ENCODE measurements at regions not wholly inside any gene's neighbourhood (a gene's known extent, or its start where the extent isn't known, plus 50 kb on each side); places are given as distances from the start of the nearest gene placed in this dataset.

DNA sequence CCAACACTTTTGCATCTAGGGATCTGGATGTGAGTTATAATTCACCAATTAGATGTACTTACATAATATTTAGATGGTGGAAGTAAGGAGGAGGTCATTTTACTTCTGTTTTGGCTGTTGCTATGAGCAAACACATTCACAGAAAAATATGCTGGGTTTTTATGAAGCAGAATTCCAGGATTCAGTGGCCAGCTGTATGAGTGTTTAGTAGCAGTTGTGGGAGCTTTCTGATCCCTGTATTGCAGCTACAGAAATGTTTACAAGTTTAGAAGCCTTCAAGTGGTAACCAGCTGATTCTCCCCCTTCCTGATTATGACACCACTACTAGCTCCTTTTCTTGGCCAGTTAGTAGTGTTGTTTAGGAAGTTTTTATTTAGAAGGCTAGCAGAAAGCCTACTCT, 177.0 kb downstream of the TENT5A start:
- no peak for DNase-seq (ENCODE audit: low spot score)
- Histone ChIP-seq H3K27me3 (ENCODE audit: insufficient read depth) (no peaks in the 10 kb centered on the region), H3K36me3 (ENCODE audit: insufficient read depth) (no peaks in the 10 kb centered on the region), H4K20me1 (replicated peaks; ENCODE audit: insufficient read depth) (no peaks in the 10 kb centered on the region), H3K79me2 (replicated peaks; ENCODE audit: insufficient read depth) (no peaks in the 10 kb centered on the region), H2AFZ (no peak overlapping the region), H3K4me2 (no peak overlapping the region), H3K27ac (ENCODE audit: low read depth) (no peak overlapping the region), H3K9me2 (ENCODE audit: insufficient read depth) (peaks cover 6% of the 10 kb centered on the region; the same call in 1 of the 2 replicates), H3K4me1 (ENCODE audit: insufficient read depth) (no peaks in the 10 kb centered on the region), H3K4me3 (no peak overlapping the region), H3F3A (replicated peaks; ENCODE audit: low read depth) (no peaks in the 10 kb centered on the region)
- Mint-ChIP-seq H3K36me3 (ENCODE audit: low read depth) (no peaks in the 10 kb centered on the region), H3K27me3 (ENCODE audit: insufficient read depth, low read depth, poor library complexity) (no peaks in the 10 kb centered on the region), H3K4me3 (no peak overlapping the region), H3K27ac (no peak overlapping the region), H3K9me3 (no peaks in the 10 kb centered on the region), H3K4me1 (no peaks in the 10 kb centered on the region)
- no peak for ATAC-seq
- TF ChIP-seq JUNB (IDR thresholded peaks at IDR 0.05; ENCODE audit: unreplicated experiment) (no peak), EZH2phosphoT487 (IDR thresholded peaks at IDR 0.05; ENCODE audit: unreplicated experiment) (no peak), EZH2 (IDR thresholded peaks at IDR 0.05; ENCODE audit: low read depth, unreplicated experiment) (no peak), ZNF114 (CRISPR knock-in tag; IDR thresholded peaks at IDR 0.05) (no peak), CREB1 (CRISPR knock-in tag; IDR thresholded peaks at IDR 0.05; ENCODE audit: low read depth) (no peak)
- TF ChIP-seq, protein P1, sequence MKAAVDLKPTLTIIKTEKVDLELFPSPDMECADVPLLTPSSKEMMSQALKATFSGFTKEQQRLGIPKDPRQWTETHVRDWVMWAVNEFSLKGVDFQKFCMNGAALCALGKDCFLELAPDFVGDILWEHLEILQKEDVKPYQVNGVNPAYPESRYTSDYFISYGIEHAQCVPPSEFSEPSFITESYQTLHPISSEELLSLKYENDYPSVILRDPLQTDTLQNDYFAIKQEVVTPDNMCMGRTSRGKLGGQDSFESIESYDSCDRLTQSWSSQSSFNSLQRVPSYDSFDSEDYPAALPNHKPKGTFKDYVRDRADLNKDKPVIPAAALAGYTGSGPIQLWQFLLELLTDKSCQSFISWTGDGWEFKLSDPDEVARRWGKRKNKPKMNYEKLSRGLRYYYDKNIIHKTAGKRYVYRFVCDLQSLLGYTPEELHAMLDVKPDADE (IDR thresholded peaks at IDR 0.05) = no peak
- TF ChIP-seq, protein P2, sequence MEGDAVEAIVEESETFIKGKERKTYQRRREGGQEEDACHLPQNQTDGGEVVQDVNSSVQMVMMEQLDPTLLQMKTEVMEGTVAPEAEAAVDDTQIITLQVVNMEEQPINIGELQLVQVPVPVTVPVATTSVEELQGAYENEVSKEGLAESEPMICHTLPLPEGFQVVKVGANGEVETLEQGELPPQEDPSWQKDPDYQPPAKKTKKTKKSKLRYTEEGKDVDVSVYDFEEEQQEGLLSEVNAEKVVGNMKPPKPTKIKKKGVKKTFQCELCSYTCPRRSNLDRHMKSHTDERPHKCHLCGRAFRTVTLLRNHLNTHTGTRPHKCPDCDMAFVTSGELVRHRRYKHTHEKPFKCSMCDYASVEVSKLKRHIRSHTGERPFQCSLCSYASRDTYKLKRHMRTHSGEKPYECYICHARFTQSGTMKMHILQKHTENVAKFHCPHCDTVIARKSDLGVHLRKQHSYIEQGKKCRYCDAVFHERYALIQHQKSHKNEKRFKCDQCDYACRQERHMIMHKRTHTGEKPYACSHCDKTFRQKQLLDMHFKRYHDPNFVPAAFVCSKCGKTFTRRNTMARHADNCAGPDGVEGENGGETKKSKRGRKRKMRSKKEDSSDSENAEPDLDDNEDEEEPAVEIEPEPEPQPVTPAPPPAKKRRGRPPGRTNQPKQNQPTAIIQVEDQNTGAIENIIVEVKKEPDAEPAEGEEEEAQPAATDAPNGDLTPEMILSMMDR (conservative IDR thresholded peaks at IDR 0.05; ENCODE audit: low read depth in 2 of 2) = no peak
- TF ChIP-seq, protein P3, sequence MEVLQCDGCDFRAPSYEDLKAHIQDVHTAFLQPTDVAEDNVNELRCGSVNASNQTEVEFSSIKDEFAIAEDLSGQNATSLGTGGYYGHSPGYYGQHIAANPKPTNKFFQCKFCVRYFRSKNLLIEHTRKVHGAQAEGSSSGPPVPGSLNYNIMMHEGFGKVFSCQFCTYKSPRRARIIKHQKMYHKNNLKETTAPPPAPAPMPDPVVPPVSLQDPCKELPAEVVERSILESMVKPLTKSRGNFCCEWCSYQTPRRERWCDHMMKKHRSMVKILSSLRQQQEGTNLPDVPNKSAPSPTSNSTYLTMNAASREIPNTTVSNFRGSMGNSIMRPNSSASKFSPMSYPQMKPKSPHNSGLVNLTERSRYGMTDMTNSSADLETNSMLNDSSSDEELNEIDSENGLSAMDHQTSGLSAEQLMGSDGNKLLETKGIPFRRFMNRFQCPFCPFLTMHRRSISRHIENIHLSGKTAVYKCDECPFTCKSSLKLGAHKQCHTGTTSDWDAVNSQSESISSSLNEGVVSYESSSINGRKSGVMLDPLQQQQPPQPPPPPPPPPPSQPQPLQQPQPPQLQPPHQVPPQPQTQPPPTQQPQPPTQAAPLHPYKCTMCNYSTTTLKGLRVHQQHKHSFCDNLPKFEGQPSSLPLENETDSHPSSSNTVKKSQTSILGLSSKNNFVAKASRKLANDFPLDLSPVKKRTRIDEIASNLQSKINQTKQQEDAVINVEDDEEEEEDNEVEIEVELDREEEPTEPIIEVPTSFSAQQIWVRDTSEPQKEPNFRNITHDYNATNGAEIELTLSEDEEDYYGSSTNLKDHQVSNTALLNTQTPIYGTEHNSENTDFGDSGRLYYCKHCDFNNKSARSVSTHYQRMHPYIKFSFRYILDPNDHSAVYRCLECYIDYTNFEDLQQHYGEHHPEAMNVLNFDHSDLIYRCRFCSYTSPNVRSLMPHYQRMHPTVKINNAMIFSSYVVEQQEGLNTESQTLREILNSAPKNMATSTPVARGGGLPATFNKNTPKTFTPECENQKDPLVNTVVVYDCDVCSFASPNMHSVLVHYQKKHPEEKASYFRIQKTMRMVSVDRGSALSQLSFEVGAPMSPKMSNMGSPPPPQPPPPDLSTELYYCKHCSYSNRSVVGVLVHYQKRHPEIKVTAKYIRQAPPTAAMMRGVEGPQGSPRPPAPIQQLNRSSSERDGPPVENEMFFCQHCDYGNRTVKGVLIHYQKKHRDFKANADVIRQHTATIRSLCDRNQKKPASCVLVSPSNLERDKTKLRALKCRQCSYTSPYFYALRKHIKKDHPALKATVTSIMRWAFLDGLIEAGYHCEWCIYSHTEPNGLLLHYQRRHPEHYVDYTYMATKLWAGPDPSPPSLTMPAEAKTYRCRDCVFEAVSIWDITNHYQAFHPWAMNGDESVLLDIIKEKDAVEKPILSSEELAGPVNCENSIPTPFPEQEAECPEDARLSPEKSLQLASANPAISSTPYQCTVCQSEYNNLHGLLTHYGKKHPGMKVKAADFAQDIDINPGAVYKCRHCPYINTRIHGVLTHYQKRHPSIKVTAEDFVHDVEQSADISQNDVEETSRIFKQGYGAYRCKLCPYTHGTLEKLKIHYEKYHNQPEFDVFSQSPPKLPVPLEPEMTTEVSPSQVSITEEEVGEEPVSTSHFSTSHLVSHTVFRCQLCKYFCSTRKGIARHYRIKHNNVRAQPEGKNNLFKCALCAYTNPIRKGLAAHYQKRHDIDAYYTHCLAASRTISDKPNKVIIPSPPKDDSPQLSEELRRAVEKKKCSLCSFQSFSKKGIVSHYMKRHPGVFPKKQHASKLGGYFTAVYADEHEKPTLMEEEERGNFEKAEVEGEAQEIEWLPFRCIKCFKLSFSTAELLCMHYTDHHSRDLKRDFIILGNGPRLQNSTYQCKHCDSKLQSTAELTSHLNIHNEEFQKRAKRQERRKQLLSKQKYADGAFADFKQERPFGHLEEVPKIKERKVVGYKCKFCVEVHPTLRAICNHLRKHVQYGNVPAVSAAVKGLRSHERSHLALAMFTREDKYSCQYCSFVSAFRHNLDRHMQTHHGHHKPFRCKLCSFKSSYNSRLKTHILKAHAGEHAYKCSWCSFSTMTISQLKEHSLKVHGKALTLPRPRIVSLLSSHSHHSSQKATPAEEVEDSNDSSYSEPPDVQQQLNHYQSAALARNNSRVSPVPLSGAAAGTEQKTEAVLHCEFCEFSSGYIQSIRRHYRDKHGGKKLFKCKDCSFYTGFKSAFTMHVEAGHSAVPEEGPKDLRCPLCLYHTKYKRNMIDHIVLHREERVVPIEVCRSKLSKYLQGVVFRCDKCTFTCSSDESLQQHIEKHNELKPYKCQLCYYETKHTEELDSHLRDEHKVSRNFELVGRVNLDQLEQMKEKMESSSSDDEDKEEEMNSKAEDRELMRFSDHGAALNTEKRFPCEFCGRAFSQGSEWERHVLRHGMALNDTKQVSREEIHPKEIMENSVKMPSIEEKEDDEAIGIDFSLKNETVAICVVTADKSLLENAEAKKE (CRISPR knock-in tag; IDR thresholded peaks at IDR 0.05) = no peak

All from GM23338 (cell line).